GM12873 (cell line): ENCODE measurements at regions not wholly inside any gene's neighbourhood (a gene's known extent, or its start where the extent isn't known, plus 50 kb on each side); places are given as distances from the start of the nearest gene placed in this dataset.
A peak's percentile ranks its signal among the peaks of the same experiment; 100 is the strongest.

Experiments
- CTCF ChIP-seq: IDR thresholded peaks from 2 replicates; pipeline ENCODE4 v1.5.1; 2012; ENCODE audit warnings: low read depth, mild to moderate bottlenecking, moderate library complexity, low read length, control low read depth; ENCODE audit not compliant: insufficient read depth; ENCODE audit errors: missing control alignments

- TF ChIP-seq CTCF: no peak
Observed at GRCh38 chrX:108914791-108915190, 178.4 kb upstream of the IRS4 start.

- TF ChIP-seq CTCF: no peak
Observed at GRCh38 chrX:108900333-108900732, 164.0 kb upstream of the IRS4 start.

GRCh38 chrX:108892501-108892900, 156.1 kb upstream of the IRS4 start:
- no peak for TF ChIP-seq CTCF

- TF ChIP-seq CTCF: no peak
Observed at GRCh38 chrX:108875548-108875947, 139.2 kb upstream of the IRS4 start.

GRCh38 chrX:108833993-108834392, 97.6 kb upstream of the IRS4 start:
- TF ChIP-seq CTCF: no peak

- TF ChIP-seq CTCF: peak; percentile 37
Observed at GRCh38 chrX:108811891-108812290, 75.5 kb upstream of the IRS4 start.

- peak; percentile 27 for TF ChIP-seq CTCF
Observed at GRCh38 chrX:108795240-108795639, 58.9 kb upstream of the IRS4 start.
